PC-9 (cell line): ENCODE measurements at regions not wholly inside any gene's neighbourhood (a gene's known extent, or its start where the extent isn't known, plus 50 kb on each side); places are given as distances from the start of the nearest gene placed in this dataset.

ENCODE experiments used
- BruUV-seq: library from RNA; stranded (reverse); fragments of 400-500 nt; replicated peaks from 2 replicates; lab custom pipeline; 2021; lab: Mats Ljungman, UMichigan
- CTCF ChIA-PET: fragments of 300-600 bp; sonication (Branson Sonifier 250); formaldehyde crosslinking; loops from one replicate; lab custom pipeline; 2022; ENCODE audit warnings: antibody characterized with exemption; lab: Charles Lee
- POLR2A ChIA-PET: fragments of 300-600 bp; sonication (Branson Sonifier 250); formaldehyde crosslinking; loops from one replicate; lab custom pipeline; 2022; ENCODE audit warnings: antibody characterized with exemption; ENCODE audit not compliant: unreplicated experiment; lab: Charles Lee
- DNase-seq, 2 experiments: peaks; one replicate each; pipeline versions ENCODE4 v3.0.0 to v3.0.0-alpha.2; 2015 to 2022; ENCODE audit warnings: mixed read lengths in 1 of 2
- H2AFZ ChIP-seq: fragments of 200-600 bp; sonication (generic); 2 replicates; pipeline ENCODE4 v1.8.1; 2017; ENCODE audit warnings: antibody characterized with exemption
- H3F3A ChIP-seq: fragments of 200-600 bp; sonication (generic); 2 replicates; pipeline ENCODE4 v1.8.1; 2017; ENCODE audit warnings: antibody characterized with exemption, mild to moderate bottlenecking, low read depth; ENCODE audit not compliant: insufficient read depth
- H3K27ac ChIP-seq: fragments of 200-600 bp; sonication (generic); 2 replicates; pipeline ENCODE4 v1.6.1; 2016; ENCODE audit warnings: mixed run types
- H3K27me3 ChIP-seq: fragments of 200-600 bp; sonication (generic); 2 replicates; pipeline ENCODE4 v1.6.1; 2016; ENCODE audit warnings: low read depth, mixed run types; ENCODE audit not compliant: insufficient read depth
- H3K36me3 ChIP-seq: fragments of 200-600 bp; sonication (generic); 2 replicates; pipeline ENCODE4 v1.6.1; 2016; ENCODE audit warnings: low read depth, mixed run types
- H3K4me1 ChIP-seq: fragments of 200-600 bp; sonication (generic); replicated peaks from 2 replicates; pipeline ENCODE4 v1.6.1; 2016; ENCODE audit warnings: mixed run types; ENCODE audit not compliant: insufficient read depth
- H3K4me2 ChIP-seq: fragments of 200-600 bp; sonication (generic); 2 replicates; pipeline ENCODE4 v1.6.1; 2017; ENCODE audit warnings: mixed run types
- H3K4me3 ChIP-seq: fragments of 200-600 bp; sonication (generic); 2 replicates; pipeline ENCODE4 v1.6.1; 2016; ENCODE audit warnings: mixed run types
- H3K79me2 ChIP-seq: fragments of 200-600 bp; sonication (generic); 2 replicates; pipeline ENCODE4 v1.6.1; 2017; ENCODE audit warnings: low read depth, mixed run types
- H3K9me2 ChIP-seq: fragments of 200-600 bp; sonication (generic); 2 replicates; pipeline ENCODE4 v1.8.1; 2017; ENCODE audit warnings: mild to moderate bottlenecking; ENCODE audit not compliant: insufficient read depth
- H3K9me3 ChIP-seq: fragments of 200-600 bp; sonication (generic); 2 replicates; pipeline ENCODE4 v1.8.1; 2016; ENCODE audit warnings: low read depth; ENCODE audit not compliant: insufficient read depth
- H4K20me1 ChIP-seq: fragments of 200-600 bp; sonication (generic); 2 replicates; pipeline ENCODE4 v1.8.1; 2017; ENCODE audit not compliant: insufficient read depth
- EZH2 ChIP-seq: fragments of 200-600 bp; sonication (generic); IDR thresholded peaks from 2 replicates; pipeline ENCODE4 v1.8.0; 2017; ENCODE audit warnings: antibody characterized with exemption, low read depth
- intact Hi-C: fragments of 100-400 bp; cut with micrococcal nuclease; formaldehyde crosslinking; loops from one replicate; pipeline ENCODE4 v1.10.0; 2022; ENCODE audit not compliant: unreplicated experiment
- TF ChIP-seq, protein P1 (sequence below): fragments of 200-600 bp; sonication (generic); conservative IDR thresholded peaks from 2 replicates; pipeline ENCODE4 v1.6.1; 2017; ENCODE audit warnings: mixed run types, antibody characterized with exemption, mild to moderate bottlenecking, moderate library complexity

DNA sequence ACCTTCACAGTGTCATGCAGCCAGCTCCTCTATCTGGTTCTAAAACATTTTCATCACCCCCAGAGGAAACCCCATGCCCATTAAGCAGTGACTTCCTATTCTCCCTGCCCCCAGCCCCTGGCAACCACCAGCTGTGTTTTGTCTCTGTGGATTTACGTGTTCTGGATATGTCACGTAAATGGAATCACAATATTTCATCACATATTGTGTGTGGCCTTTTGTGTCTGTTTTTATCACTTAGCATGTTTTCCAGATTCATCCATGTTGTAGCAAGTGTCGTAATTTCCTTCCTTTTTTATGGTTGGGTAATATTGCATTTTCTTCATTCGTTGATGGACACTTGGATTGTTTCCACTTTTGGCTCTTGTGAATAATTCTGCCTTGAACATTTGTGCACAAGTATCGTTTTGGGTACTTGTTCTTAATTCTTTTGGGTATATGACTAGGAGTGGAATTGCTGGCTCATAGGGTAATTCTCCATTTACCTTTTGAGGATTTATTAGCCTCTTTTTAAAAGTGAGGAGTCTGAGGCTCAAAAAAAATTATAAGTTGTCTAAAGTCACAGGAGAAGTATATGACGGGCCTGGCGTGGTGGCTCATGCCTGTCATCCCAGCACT lies 127.0 kb downstream of the MRPS6 start:
- CTCF ChIA-PET, result no interaction called here
- no peaks in the 10 kb centered on the region for H3K9me3 ChIP-seq
- BruUV-seq, result no TSS peak

DNA sequence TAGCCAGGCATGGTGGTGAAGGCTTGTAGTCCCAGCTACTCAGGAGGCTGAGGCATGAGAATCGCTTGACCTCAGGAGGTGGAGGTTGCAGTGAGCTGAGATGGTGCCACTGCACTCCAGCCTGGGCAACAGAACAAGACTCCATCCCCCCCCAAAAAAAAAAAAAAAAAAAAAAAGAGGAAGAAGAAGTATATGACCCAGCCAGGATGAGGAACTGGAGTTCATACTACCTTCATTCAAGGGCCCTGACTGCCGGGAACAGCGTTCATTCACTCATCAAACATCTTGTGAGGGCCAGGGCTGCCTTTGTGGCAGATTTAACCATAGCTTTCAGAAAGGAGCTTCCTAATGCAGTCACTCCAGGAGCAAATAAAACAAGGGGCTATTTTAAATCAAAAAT lies 127.6 kb downstream of the MRPS6 start:
- Histone ChIP-seq H3K4me3 (no peak overlapping the region), H4K20me1 (no peaks in the 10 kb centered on the region), H3K4me2 (no peak overlapping the region), H3K27ac (no peak overlapping the region), H3F3A (no peaks in the 10 kb centered on the region), H3K79me2 (no peaks in the 10 kb centered on the region), H3K27me3 (no peaks in the 10 kb centered on the region), H3K36me3 (no peaks in the 10 kb centered on the region), H2AFZ (no peak overlapping the region), H3K9me2 (no peaks in the 10 kb centered on the region), H3K9me3 (no peaks in the 10 kb centered on the region), H3K4me1 (no peaks in the 10 kb centered on the region)
- TF ChIP-seq, protein P1, sequence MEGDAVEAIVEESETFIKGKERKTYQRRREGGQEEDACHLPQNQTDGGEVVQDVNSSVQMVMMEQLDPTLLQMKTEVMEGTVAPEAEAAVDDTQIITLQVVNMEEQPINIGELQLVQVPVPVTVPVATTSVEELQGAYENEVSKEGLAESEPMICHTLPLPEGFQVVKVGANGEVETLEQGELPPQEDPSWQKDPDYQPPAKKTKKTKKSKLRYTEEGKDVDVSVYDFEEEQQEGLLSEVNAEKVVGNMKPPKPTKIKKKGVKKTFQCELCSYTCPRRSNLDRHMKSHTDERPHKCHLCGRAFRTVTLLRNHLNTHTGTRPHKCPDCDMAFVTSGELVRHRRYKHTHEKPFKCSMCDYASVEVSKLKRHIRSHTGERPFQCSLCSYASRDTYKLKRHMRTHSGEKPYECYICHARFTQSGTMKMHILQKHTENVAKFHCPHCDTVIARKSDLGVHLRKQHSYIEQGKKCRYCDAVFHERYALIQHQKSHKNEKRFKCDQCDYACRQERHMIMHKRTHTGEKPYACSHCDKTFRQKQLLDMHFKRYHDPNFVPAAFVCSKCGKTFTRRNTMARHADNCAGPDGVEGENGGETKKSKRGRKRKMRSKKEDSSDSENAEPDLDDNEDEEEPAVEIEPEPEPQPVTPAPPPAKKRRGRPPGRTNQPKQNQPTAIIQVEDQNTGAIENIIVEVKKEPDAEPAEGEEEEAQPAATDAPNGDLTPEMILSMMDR, result no peak
- CTCF ChIA-PET, result no interaction called here
- POLR2A ChIA-PET, result no interaction called here
- no TSS peak for BruUV-seq
- DNase-seq, result no peak
- intact Hi-C loops, result loop anchor here (10.0 kb wide), 1 partner anchor 126 kb away; the partner anchor contains the start of genes MRPS6 and SLC5A3

More for the DNA sequence above, 127.0 kb downstream of the MRPS6 start:
- Histone ChIP-seq H3K79me2 (no peaks in the 10 kb centered on the region), H3K4me1 (no peaks in the 10 kb centered on the region), H3K36me3 (no peaks in the 10 kb centered on the region), H3K4me3 (no peak overlapping the region), H3K27me3 (no peaks in the 10 kb centered on the region), H4K20me1 (no peaks in the 10 kb centered on the region), H3K9me2 (no peaks in the 10 kb centered on the region), H2AFZ (no peak overlapping the region), H3K27ac (no peak overlapping the region), H3F3A (no peaks in the 10 kb centered on the region), H3K4me2 (no peak overlapping the region)
- intact Hi-C loops, result loop anchor here (10.0 kb wide), 1 partner anchor 126 kb away; the partner anchor contains the start of genes MRPS6 and SLC5A3
- POLR2A ChIA-PET, result no interaction called here
- no peak for DNase-seq
- TF ChIP-seq EZH2, result no peak
- TF ChIP-seq, protein P1, result no peak

DNA sequence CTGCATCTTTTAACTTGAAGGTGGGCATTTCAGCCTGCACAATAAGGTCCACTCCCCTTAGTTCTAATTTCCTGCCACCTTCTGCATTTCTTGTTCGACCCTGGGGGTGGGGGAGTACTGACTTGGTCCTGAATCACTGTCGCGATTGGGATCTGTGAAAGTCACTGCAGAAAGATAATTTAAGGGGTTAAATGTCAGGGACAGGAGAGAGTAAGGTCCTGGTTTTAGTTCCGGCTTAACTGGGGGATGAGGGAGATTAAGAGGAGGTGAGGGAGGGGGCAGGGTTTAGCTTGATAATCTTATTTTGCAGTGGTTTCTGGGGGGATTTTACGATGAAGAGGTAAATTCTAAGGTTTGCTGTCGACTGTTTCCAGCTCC lies 128.1 kb downstream of the MRPS6 start:
- H3K4me2 ChIP-seq, result peak overlapping the region; percentile 19; the same call in 1 of the 2 replicates
- H3K27ac ChIP-seq, result no peak overlapping the region
- ChIA-PET POLR2A (interaction anchor here (0.6 kb wide), 1 partner anchor 254 kb away, joined by 3 read pairs; no protein-coding TSS in a partner anchor), CTCF (interaction anchor here (0.6 kb wide), 1 partner anchor 241 kb away, joined by 3 read pairs; no protein-coding TSS in a partner anchor)
- no peaks in the 10 kb centered on the region for H3K9me2 ChIP-seq
- H3K4me1 ChIP-seq, result no peaks in the 10 kb centered on the region
- no TSS peak for BruUV-seq
- no peak overlapping the region for H2AFZ ChIP-seq
- H3K9me3 ChIP-seq, result no peaks in the 10 kb centered on the region
- DNase-seq, result no peak
- no peaks in the 10 kb centered on the region for H3K27me3 ChIP-seq
- TF ChIP-seq, protein P1, result no peak
- TF ChIP-seq EZH2, result no peak
- H4K20me1 ChIP-seq, result no peaks in the 10 kb centered on the region
- H3K4me3 ChIP-seq, result no peak overlapping the region
- H3K79me2 ChIP-seq, result no peaks in the 10 kb centered on the region
- no peaks in the 10 kb centered on the region for H3K36me3 ChIP-seq
- no peaks in the 10 kb centered on the region for H3F3A ChIP-seq
- intact Hi-C loops, result loop anchor here (10.0 kb wide), 1 partner anchor 127 kb away; the partner anchor contains the start of genes MRPS6 and SLC5A3
